IMR-90 (cell line): ENCODE measurements at regions not wholly inside any gene's neighbourhood (a gene's known extent, or its start where the extent isn't known, plus 50 kb on each side); places are given as distances from the start of the nearest gene placed in this dataset.

Experiments used
- ATAC-seq: fragments of 200-7000 bp; cut with Tn5 transposase; 2 replicates; pipeline ENCODE4 v1.9.1; 2020; ENCODE audit warnings: low read depth, mild to moderate bottlenecking, moderate library complexity
- BruUV-seq: library from RNA; stranded (reverse); fragments of 400-500 nt; replicated peaks from 2 replicates; lab custom pipeline; 2021; lab: Mats Ljungman, UMichigan
- CTCF ChIA-PET: fragments of 300-600 bp; formaldehyde crosslinking; extraction: SDS; loops from one replicate; lab custom pipeline; 2021; ENCODE audit warnings: antibody characterized with exemption; lab: Yijun Ruan, JAX
- POLR2A ChIA-PET: fragments of 300-600 bp; sonication (Branson Sonifier 250); formaldehyde crosslinking; loops from one replicate; lab custom pipeline; 2022; ENCODE audit warnings: antibody characterized with exemption; ENCODE audit not compliant: unreplicated experiment; lab: Charles Lee
- DNase-seq: peaks from one replicate; pipeline ENCODE4 v3.0.0; 2013
- H2AFZ ChIP-seq: replicated peaks from 2 replicates; pipeline ENCODE3; 2013; ENCODE audit warnings: low read length, mild to moderate bottlenecking; ENCODE audit not compliant: poor library complexity
- H2AK5ac ChIP-seq: 2 replicates; pipeline ENCODE4 v1.6.1; 2013; ENCODE audit warnings: low read depth, low read length, inconsistent platforms
- H2AK9ac ChIP-seq: replicated peaks from 2 replicates; pipeline ENCODE3; 2013; ENCODE audit warnings: mild to moderate bottlenecking, low read depth, low read length, moderate library complexity; ENCODE audit not compliant: poor library complexity
- H2BK120ac ChIP-seq: 2 replicates; pipeline ENCODE4 v1.6.1; 2013; ENCODE audit warnings: low read depth, low read length, inconsistent platforms
- H2BK15ac ChIP-seq: 3 replicates; pipeline ENCODE4 v1.6.1; 2013; ENCODE audit warnings: low read depth, low read length, inconsistent platforms
- H2BK20ac ChIP-seq: 2 replicates; pipeline ENCODE4 v1.6.1; 2013; ENCODE audit warnings: low read depth, mild to moderate bottlenecking, inconsistent platforms, low read length, moderate library complexity
- H2BK5ac ChIP-seq: 2 replicates; pipeline ENCODE4 v1.6.1; 2013; ENCODE audit warnings: mild to moderate bottlenecking, low read depth, low read length, inconsistent platforms; ENCODE audit not compliant: poor library complexity, severe bottlenecking
- H3K14ac ChIP-seq: replicated peaks from 2 replicates; pipeline ENCODE4 v1.6.1; 2013; ENCODE audit warnings: low read depth, low read length, inconsistent platforms
- H3K18ac ChIP-seq: 2 replicates; pipeline ENCODE4 v1.6.1; 2013; ENCODE audit warnings: low read depth, low read length, control low read depth
- H3K23ac ChIP-seq: 2 replicates; pipeline ENCODE4 v1.6.1; 2013; ENCODE audit warnings: low read depth, low read length, inconsistent platforms
- H3K27ac ChIP-seq: 2 replicates; pipeline ENCODE4 v1.5.1; 2013; ENCODE audit warnings: mild to moderate bottlenecking, control low read depth, low read length; ENCODE audit not compliant: insufficient read depth
- H3K27me3 ChIP-seq: 2 replicates; pipeline ENCODE4 v1.6.1; 2013; ENCODE audit warnings: low read length; ENCODE audit not compliant: control insufficient read depth, insufficient read depth
- H3K36me3 ChIP-seq: 2 replicates; pipeline ENCODE4 v1.6.1; 2013; ENCODE audit warnings: low read length, mixed read lengths; ENCODE audit not compliant: control insufficient read depth, insufficient read depth
- H3K4ac ChIP-seq: 2 replicates; pipeline ENCODE4 v1.6.1; 2013; ENCODE audit warnings: low read depth, low read length, inconsistent platforms
- H3K4me1 ChIP-seq: 2 replicates; pipeline ENCODE4 v1.6.1; 2013; ENCODE audit warnings: low read length, mixed read lengths; ENCODE audit not compliant: control insufficient read depth, insufficient read depth
- H3K4me2 ChIP-seq: 2 replicates; pipeline ENCODE4 v1.6.1; 2013; ENCODE audit warnings: low read depth, mild to moderate bottlenecking, control low read depth, low read length, moderate library complexity
- H3K4me3 ChIP-seq: 2 replicates; pipeline ENCODE4 v1.5.1; 2013; ENCODE audit warnings: low read depth, mild to moderate bottlenecking, control low read depth, low read length, moderate library complexity; ENCODE audit not compliant: insufficient read depth
- H3K56ac ChIP-seq: 2 replicates; pipeline ENCODE4 v1.6.1; 2013; ENCODE audit warnings: low read length, inconsistent platforms; ENCODE audit not compliant: insufficient read depth; ENCODE audit errors: extremely low read depth
- H3K79me1 ChIP-seq, 2 experiments: 2 replicates each; pipeline ENCODE4 v1.6.1; 2013; ENCODE audit warnings: low read length in 2 of 2, inconsistent platforms in 1 of 2, low read depth in 1 of 2
- H3K9ac ChIP-seq: 2 replicates; pipeline ENCODE4 v1.6.1; 2013; ENCODE audit warnings: low read depth, low read length, control low read depth
- H3K9me1 ChIP-seq: 2 replicates; pipeline ENCODE4 v1.6.1; 2013; ENCODE audit warnings: low read length, inconsistent platforms; ENCODE audit not compliant: insufficient read depth
- H3K9me3 ChIP-seq: 2 replicates; pipeline ENCODE4 v1.6.1; 2013; ENCODE audit warnings: low read length; ENCODE audit not compliant: control insufficient read depth, insufficient read depth
- H4K20me1 ChIP-seq: 2 replicates; pipeline ENCODE4 v1.6.1; 2013; ENCODE audit warnings: low read length, inconsistent platforms; ENCODE audit not compliant: insufficient read depth
- H4K5ac ChIP-seq: 2 replicates; pipeline ENCODE4 v1.6.1; 2013; ENCODE audit warnings: mild to moderate bottlenecking, low read depth, low read length, control low read depth
- H4K8ac ChIP-seq, 2 experiments: 2 replicates each; pipeline ENCODE4 v1.6.1; 2013; ENCODE audit warnings: low read depth in 2 of 2, low read length in 2 of 2, control low read depth in 1 of 2, inconsistent platforms in 1 of 2
- H4K91ac ChIP-seq: 2 replicates; pipeline ENCODE4 v1.6.1; 2013; ENCODE audit warnings: low read depth, low read length, inconsistent platforms; ENCODE audit not compliant: insufficient read depth
- CEBPB ChIP-seq: IDR thresholded peaks from 2 replicates; pipeline ENCODE4 v1.6.1; 2012; ENCODE audit warnings: low read depth, low read length, improper control_type of control experiment
- NFE2L2 ChIP-seq: fragments of 150-350 bp; IDR thresholded peaks from 2 replicates; pipeline ENCODE4 v1.6.1; 2016; ENCODE audit warnings: low read depth, mild to moderate bottlenecking, low read length
- RCOR1 ChIP-seq: IDR thresholded peaks from 2 replicates; pipeline ENCODE4 v1.6.1; 2012; ENCODE audit warnings: mild to moderate bottlenecking, low read length, improper control_type of control experiment; ENCODE audit not compliant: insufficient replicate concordance
- WGBS, 2 experiments: methylation state at CpG; one replicate each; pipeline versions ENCODE4 v1.1.5 to v1.1.7; 2013; ENCODE audit warnings: missing lambda C conversion rate in 2 of 2; ENCODE audit not compliant: insufficient read length in 1 of 2; ENCODE audit errors: extremely low coverage in 2 of 2; 5-methylcytosine and 5-hydroxymethylcytosine counted together
- dilution Hi-C: fragments of 300-500 bp; cut with HindIII; formaldehyde crosslinking; loops from one replicate; pipeline ENCODE4 v1.14.3; 2018; ENCODE audit warnings: low sequenced_read_pairs; ENCODE audit not compliant: unreplicated experiment
- in situ Hi-C: fragments of 300-500 bp; cut with MboI; formaldehyde crosslinking; loops from 3 replicates; pipeline ENCODE4 v1.14.3; 2019; ENCODE audit warnings: low sequenced_read_pairs, inconsistent platforms, mixed read lengths
- intact Hi-C: fragments of 100-400 bp; cut with micrococcal nuclease; formaldehyde crosslinking; loops from 2 replicates; pipeline ENCODE4 v1.10.0; 2022

DNA sequence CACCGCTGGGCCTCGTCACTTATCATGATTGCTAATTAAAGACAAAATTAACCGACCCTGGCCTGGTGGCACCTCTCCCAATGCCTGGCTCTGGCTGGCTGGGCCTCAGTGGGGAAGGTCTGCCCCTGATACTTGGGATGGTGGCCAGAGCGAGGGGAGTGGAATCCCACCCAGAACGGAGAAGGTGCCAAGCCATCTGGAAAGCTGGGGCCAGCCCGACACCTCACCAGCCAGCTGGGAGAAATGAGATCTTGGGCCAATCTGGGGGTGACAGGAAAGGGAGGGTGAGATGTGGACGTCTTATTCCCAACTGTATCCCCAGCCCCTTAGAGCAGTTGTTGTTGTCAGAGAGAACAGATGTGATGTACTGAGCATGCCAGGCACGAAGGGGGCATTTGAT lies 215.0 kb upstream of the PWP1 start:
- dilution Hi-C loops = no loop called here
- Histone ChIP-seq H3K9ac (no peak overlapping the region), H3K27ac (no peak overlapping the region), H3K4me2 (no peak overlapping the region), H3K79me1 (no peaks in the 10 kb centered on the region), H3K9me1 (no peaks in the 10 kb centered on the region; the same call in 1 of the 2 replicates), H2BK15ac (no peak overlapping the region), H3K27me3 (no peaks in the 10 kb centered on the region; the same call in 1 of the 2 replicates), H3K4ac (no peak overlapping the region), H3K36me3 (no peaks in the 10 kb centered on the region), H2AK5ac (no peak overlapping the region), H2BK20ac (no peak overlapping the region), H3K4me3 (no peak overlapping the region), H3K56ac (no peak overlapping the region), H3K23ac (no peak overlapping the region), H3K18ac (no peak overlapping the region), H3K14ac (no peak overlapping the region), H3K9me3 (no peaks in the 10 kb centered on the region), H2AFZ (no peak overlapping the region), H4K5ac (no peak overlapping the region), H3K4me1 (no peaks in the 10 kb centered on the region; the same call in 1 of the 2 replicates), H4K20me1 (no peaks in the 10 kb centered on the region), H4K8ac (no peak overlapping the region), H2BK120ac (no peak overlapping the region), H4K91ac (no peak overlapping the region), H2AK9ac (no peak overlapping the region), H2BK5ac (no peak overlapping the region)
- POLR2A ChIA-PET = no interaction called here
- CTCF ChIA-PET = interaction anchor here (0.7 kb wide), 1 partner anchor 139 kb away, joined by 3 read pairs; no protein-coding TSS in a partner anchor
- DNase-seq = no peak
- TF ChIP-seq RCOR1 = no peak
- no peak for TF ChIP-seq CEBPB
- no peak for TF ChIP-seq NFE2L2
- no TSS peak for BruUV-seq
- 53% methylated on average over 3 of the region's 8 CpGs; no CpG with 5 or more reads in 1 of the 2 experiments for WGBS, 2 experiments
- ATAC-seq = no peak
- intact Hi-C loops = no loop called here
- in situ Hi-C loops = no loop called here
